GM19328 (cell line): ENCODE measurements at regions not wholly inside any gene's neighbourhood (a gene's known extent, or its start where the extent isn't known, plus 50 kb on each side); places are given as distances from the start of the nearest gene placed in this dataset.

Experiments
- ATAC-seq: cut with Tn5 transposase; IDR thresholded peaks from one replicate; pipeline ENCODE4 v1.9.1; 2021; ENCODE audit warnings: mild to moderate bottlenecking, moderate library complexity; ENCODE audit not compliant: unreplicated experiment

GRCh38 chr18:44123743-44124142 is 556.9 kb upstream of the SETBP1 start:
- ATAC-seq: no peak

DNA sequence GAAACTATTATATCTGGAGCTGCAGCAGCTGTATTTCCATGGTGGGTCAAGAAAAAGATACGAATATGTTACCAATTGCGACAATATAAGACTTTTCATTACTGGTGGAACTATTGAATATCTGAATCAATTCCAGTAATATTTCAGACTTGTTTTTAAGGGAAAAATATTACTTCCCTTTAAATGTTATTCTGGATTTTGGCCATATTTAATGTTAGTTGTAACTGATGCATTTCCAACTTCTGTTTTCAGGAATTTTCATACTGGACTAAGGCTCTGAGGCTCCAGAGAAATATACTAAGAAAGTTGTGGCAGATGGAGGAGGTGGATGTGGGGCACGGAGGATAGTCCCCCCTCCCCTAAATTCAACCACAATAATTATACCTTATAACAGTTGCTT is 555.2 kb upstream of the SETBP1 start:
- ATAC-seq: no peak

- no peak for ATAC-seq
These were observed 554.1 kb upstream of the SETBP1 start for GRCh38 chr18:44126598-44126997.

GRCh38 chr18:44128365-44128764 is 552.3 kb upstream of the SETBP1 start:
- no peak for ATAC-seq

DNA sequence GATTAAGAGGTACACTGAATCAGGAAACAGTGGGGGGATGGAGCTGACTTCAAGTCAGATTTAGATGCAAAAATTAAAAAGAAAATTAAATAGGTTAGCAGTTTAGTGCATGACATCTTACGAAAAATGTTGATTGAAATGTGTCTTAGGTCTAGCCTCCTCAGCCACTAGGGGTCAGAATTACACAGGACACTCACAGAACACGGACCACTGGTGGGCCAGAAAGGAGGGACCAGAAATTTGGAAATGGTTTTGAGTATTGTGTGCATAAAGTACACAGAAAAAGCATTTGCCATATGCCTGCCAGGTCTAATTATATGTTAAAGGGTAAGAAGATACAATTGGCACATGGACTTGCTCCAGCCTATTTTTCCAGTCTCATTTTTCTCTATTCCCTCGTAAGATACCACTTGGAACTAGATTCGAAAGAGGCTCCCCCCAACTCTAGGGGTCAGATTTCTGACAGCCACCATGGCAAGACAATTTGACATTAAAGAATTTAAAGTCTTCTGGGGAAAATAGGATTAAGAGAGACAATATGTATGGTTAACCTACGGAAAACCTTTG is 550.2 kb upstream of the SETBP1 start:
- no peak for ATAC-seq

DNA sequence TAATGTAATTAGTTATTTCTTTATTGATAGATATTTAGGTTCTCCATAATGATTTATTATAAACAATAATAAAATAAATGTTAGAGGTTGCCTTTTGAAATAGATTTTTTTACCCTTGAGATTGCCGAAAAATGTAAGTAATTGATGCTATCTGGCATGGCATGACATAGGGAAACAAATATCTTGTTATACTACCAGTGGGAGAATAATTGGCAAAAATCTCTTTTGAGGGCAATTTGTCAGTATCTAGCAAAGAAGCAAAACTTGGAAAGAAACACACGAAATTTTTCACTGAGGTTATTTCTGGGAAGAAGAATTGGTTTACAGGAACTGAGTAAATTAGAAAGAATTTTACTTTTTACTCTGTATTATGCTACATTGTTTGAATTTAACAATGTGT is 547.2 kb upstream of the SETBP1 start:
- no peak for ATAC-seq

- no peak for ATAC-seq
These were observed 546.2 kb upstream of the SETBP1 start for GRCh38 chr18:44134447-44134846.

GRCh38 chr18:44135741-44136140 is 544.9 kb upstream of the SETBP1 start:
- no peak for ATAC-seq

DNA sequence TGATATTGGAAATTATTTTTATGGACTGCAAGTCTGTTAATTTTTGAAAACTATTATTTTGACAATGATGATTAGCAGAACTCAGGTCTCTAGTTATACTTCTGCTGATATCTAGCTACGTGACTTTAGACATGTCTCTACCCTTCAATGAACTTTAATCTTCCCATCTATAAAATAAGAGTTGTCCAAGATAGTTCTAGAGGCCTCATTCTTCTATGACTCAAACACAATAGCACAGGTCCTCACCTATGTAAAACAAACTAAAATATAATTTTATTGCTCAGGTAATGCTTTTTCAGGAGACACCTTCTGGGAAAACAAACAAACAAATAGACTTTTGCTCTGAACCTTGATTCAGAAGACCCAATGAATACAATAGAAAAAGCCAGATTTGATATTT is 544.4 kb upstream of the SETBP1 start:
- ATAC-seq: no peak

DNA sequence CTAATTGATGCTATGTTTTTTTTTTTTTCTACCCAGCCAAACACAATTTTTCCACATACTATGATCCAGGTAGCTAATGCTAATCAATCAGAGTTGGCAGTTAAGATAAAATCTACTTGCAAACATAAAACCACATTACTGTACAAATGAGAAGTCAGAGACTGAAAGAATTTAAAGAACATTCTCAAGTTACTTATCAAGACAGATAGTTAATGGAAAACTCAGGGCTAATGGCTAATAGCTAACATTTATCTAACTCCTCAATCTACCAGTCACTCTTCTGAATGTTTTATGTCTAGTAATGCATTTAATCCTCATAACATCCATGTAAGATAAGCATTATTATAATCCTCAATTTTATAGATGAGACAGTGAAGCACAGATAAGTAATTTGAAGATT is 537.6 kb upstream of the SETBP1 start:
- no peak for ATAC-seq

DNA sequence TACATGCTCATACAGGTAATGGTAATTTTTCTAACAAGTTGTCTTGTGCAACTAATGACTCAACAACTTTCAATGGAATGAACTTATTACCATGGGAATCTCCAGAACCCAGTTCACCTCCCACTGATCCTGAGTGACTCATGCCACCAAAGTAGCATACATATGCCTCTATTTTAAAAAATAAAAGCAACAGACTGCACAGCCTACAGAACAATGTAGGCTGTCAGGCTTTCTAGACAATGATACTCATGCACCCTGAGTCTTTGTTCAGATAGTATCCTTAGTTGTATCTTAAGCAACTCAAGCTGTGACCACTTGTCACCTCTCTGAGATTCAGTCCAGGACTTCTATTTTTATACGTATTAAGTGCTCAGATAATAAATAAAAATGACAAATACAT is 531.0 kb upstream of the SETBP1 start:
- ATAC-seq: no peak

GRCh38 chr18:44153981-44154380 is 526.7 kb upstream of the SETBP1 start:
- ATAC-seq: no peak

GRCh38 chr18:44156126-44156525 is 524.6 kb upstream of the SETBP1 start:
- ATAC-seq: no peak

- ATAC-seq: no peak
These were observed 523.8 kb upstream of the SETBP1 start for GRCh38 chr18:44156776-44157335.

GRCh38 chr18:44170208-44170880 is 510.3 kb upstream of the SETBP1 start:
- no peak for ATAC-seq

- no peak for ATAC-seq
These were observed 509.4 kb upstream of the SETBP1 start for GRCh38 chr18:44171301-44171700.

DNA sequence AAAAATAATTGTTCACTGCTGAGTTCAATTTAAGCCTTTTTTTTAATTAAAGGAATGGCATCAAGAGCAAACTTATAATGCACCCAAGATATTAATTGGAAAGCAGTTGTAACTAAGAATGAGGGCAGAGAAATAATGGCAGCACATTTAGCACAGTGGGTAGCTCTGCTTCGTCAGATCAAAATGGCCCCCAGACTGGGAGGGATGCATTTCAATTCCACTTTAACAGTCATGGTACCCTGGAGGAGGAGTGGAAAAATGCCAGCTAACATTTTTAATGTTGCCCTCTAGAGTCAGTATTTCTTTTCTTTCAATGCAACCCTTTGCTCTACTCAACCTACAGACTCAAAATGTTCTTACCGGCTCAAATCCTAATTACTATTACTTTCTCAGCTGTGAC is 504.8 kb upstream of the SETBP1 start:
- no peak for ATAC-seq

- no peak for ATAC-seq
These were observed 502.2 kb upstream of the SETBP1 start for GRCh38 chr18:44178476-44178875.

GRCh38 chr18:44179693-44180092 is 501.0 kb upstream of the SETBP1 start:
- no peak for ATAC-seq

GRCh38 chr18:44180683-44181082 is 500.0 kb upstream of the SETBP1 start:
- ATAC-seq: no peak

- ATAC-seq: no peak
These were observed 498.5 kb upstream of the SETBP1 start for GRCh38 chr18:44181951-44182747.

- no peak for ATAC-seq
These were observed 494.7 kb upstream of the SETBP1 start for GRCh38 chr18:44186001-44186400.
